Ishikawa (cell line): ENCODE measurements at regions not wholly inside any gene's neighbourhood (a gene's known extent, or its start where the extent isn't known, plus 50 kb on each side); places are given as distances from the start of the nearest gene placed in this dataset.

Experiments used
- CEBPB ChIP-seq: IDR thresholded peaks from 2 replicates; pipeline ENCODE4 v1.6.1; 2012
- CREB1 ChIP-seq: IDR thresholded peaks from 2 replicates; pipeline ENCODE4 v1.6.1; 2012; ENCODE audit warnings: low read depth
- EGR1 ChIP-seq: IDR thresholded peaks from 2 replicates; pipeline ENCODE4 v1.6.1; 2012
- EP300 ChIP-seq: IDR thresholded peaks from 2 replicates; pipeline ENCODE4 v1.6.1; 2012; ENCODE audit warnings: borderline replicate concordance
- FOXM1 ChIP-seq: IDR thresholded peaks from 2 replicates; pipeline ENCODE4 v1.6.1; 2012; ENCODE audit warnings: low read depth, borderline replicate concordance
- NFIC ChIP-seq: IDR thresholded peaks from 2 replicates; pipeline ENCODE4 v1.6.1; 2012
- RAD21 ChIP-seq: IDR thresholded peaks from 2 replicates; pipeline ENCODE4 v1.6.1; 2012; ENCODE audit warnings: low read depth
- REST ChIP-seq: IDR thresholded peaks from 2 replicates; pipeline ENCODE4 v1.6.1; 2012; ENCODE audit warnings: low read depth, mild to moderate bottlenecking
- TAF1 ChIP-seq: IDR thresholded peaks from 2 replicates; pipeline ENCODE4 v1.6.1; 2012; ENCODE audit warnings: low read depth, mild to moderate bottlenecking
- TCF12 ChIP-seq: IDR thresholded peaks from 2 replicates; pipeline ENCODE4 v1.6.1; 2012; ENCODE audit warnings: low read depth
- TEAD4 ChIP-seq: IDR thresholded peaks from 2 replicates; pipeline ENCODE4 v1.6.1; 2012
- USF1 ChIP-seq: IDR thresholded peaks from 2 replicates; pipeline ENCODE4 v1.6.1; 2012
- YY1 ChIP-seq: IDR thresholded peaks from 2 replicates; pipeline ENCODE4 v1.6.1; 2012; ENCODE audit warnings: low read depth
- ZBTB7A ChIP-seq: IDR thresholded peaks from 2 replicates; pipeline ENCODE4 v1.6.1; 2012; ENCODE audit warnings: low read depth
- TF ChIP-seq, protein P1 (sequence below): IDR thresholded peaks from 2 replicates; pipeline ENCODE4 v1.6.1; 2012

DNA sequence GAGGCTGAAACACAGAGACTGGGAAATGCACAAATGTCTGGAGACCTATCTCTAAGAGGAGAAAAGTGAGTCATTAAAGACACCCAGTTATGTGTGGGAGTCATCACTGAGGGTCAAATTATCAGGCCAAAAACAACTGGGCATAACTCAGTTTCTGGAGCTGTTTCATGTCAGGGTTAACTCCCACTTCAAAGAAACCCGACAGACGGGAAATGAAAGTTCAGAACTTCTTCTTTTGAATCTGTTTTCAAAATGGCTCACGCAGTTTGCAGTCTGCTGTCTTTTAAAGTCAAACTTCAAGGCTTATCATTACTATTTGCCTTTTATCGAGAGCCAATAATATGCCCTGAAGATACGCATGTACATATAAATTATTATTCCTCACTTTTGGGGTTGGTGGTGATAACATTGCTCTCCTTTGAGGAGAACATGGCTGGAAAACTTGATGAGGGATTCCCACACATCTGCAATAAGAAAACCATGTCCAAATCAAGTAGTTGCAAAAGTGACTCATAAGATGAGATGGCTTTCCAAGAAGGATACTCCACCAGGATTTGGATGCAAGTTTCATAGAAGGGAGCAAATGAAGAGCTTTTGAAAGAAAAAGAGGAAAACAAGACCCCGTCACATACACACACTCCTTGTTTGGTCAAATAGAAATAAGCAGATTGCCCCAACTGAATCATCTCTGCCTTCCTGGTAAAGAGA is 341.4 kb downstream of the ADAMTS20 start:
- TF ChIP-seq FOXM1 (no peak), YY1 (no peak), RAD21 (no peak), ZBTB7A (no peak), CEBPB (no peak), TEAD4 (no peak), TCF12 (no peak), NFIC (no peak), USF1 (no peak), CREB1 (no peak), EP300 (no peak), REST (no peak), TAF1 (no peak), EGR1 (no peak)
- TF ChIP-seq, protein P1, sequence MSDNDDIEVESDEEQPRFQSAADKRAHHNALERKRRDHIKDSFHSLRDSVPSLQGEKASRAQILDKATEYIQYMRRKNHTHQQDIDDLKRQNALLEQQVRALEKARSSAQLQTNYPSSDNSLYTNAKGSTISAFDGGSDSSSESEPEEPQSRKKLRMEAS = no peak

- no peak for TF ChIP-seq EGR1
These were observed 343.4 kb downstream of the ADAMTS20 start for GRCh38 chr12:43208627-43209026.

DNA sequence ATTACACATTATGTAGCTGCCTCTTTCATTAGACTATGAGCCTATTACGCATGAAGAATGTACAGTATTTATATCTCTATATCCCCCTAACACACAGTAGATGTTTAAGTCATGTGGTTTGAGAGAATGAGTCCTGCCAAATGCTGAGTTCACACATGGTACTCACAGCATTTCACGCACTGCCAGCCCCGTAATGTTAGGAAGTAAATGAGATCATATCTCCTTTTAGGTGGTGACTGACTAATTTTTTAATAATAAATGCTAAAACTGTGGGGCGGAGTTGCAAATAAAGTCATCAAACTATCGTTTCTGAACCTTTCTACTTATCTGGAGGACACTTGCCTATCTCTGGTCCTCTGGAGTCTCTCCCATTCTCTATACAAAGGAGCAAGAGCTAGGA is 343.8 kb downstream of the ADAMTS20 start:
- TF ChIP-seq CEBPB (no peak), RAD21 (no peak), TCF12 (no peak), ZBTB7A (no peak), NFIC (no peak), EP300 (no peak), YY1 (no peak), USF1 (no peak), TAF1 (no peak), TEAD4 (no peak)
- TF ChIP-seq, protein P1 = no peak

DNA sequence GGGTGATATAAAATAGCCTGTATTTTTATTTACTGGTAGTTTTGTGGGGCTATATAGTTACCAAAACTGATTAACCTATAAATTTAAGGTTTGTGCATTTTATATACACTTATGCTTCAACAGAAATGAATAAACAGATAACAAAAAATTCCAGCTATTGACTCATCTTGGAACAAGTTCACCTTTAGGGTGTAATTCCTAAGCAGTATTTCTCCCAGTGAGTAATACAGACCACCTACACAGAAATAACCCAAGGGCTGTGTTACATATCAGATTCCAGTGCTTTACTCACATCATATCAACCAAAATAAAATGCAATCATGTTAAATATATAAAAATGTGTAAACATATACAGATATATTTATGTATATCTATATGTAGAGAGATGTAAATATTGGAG is 345.6 kb downstream of the ADAMTS20 start:
- TF ChIP-seq, protein P1 = no peak
- TF ChIP-seq TEAD4 (no peak), CREB1 (no peak), RAD21 (no peak)

- TF ChIP-seq FOXM1 = no peak
- no peak for TF ChIP-seq NFIC
- TF ChIP-seq CREB1 = no peak
- no peak for TF ChIP-seq YY1
- no peak for TF ChIP-seq RAD21
- TF ChIP-seq ZBTB7A = no peak
- no peak for TF ChIP-seq CEBPB
- TF ChIP-seq TEAD4 = no peak
- TF ChIP-seq EP300 = no peak
- TF ChIP-seq REST = no peak
- TF ChIP-seq, protein P1 = no peak
- TF ChIP-seq TAF1 = no peak
- no peak for TF ChIP-seq EGR1
- no peak for TF ChIP-seq USF1
- no peak for TF ChIP-seq TCF12
These were observed 353.4 kb downstream of the ADAMTS20 start for GRCh38 chr12:43198608-43199007.
